ENCODE measurements at regions not wholly inside any gene's neighbourhood (a gene's known extent, or its start where the extent isn't known, plus 50 kb on each side); places are given as distances from the start of the nearest gene placed in this dataset.
"Not testable (repeated sequence)": the region's sequence is repeated elsewhere in the genome, so short reads cannot be mapped to it uniquely, and the experiment has no call there.

DNA sequence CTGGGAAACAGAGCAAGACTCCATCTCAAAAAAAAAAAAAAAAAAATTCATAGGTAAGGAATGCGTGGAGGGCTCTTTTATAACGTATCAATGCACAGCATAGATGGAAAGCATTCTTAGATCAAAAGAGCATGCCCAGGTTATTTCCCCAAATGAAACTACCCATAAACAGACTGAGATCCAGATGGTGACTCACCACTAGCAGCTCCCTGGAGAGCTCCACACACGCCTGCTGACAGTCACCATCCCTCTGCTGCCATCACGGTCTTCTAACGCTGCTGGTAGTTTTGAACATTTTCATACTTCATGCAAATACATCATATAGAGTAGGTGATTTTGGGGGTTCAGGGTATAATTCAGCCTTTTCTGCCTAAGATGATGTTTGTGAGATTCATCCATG lies 136.9 kb downstream of the ASMT start:
- Histone ChIP-seq H4K20me1 (replicated peaks in 1 of 2; ENCODE audit: control insufficient read depth in 1 of 2, insufficient read depth in 2 of 2, low read length in 2 of 2) (no peaks in the 10 kb centered on the region), H2BK5ac (ENCODE audit: low read depth, low read length) (no peak overlapping the region), H2BK15ac (ENCODE audit: low read length) (no peak overlapping the region), H3K56ac (replicated peaks; ENCODE audit: insufficient read length, low read depth, low read length) (no peak overlapping the region), H3K23me2 (ENCODE audit: low read depth, low read length) (no peaks in the 10 kb centered on the region), H4K8ac (ENCODE audit: extremely low read depth, insufficient read depth, low read length) (no peak overlapping the region), H3K27ac (ENCODE audit: low read depth, low read length) (no peak overlapping the region), H2AFZ (ENCODE audit: low read length) (no peak overlapping the region), H3K4me2 (ENCODE audit: insufficient read depth in 1 of 2, low read depth in 2 of 2, low read length in 2 of 2) (no peak overlapping the region), H3K9me3 (ENCODE audit: insufficient read depth in 2 of 2, low read depth in 1 of 2, low read length in 1 of 2) (peaks cover 3 to 5% of the 10 kb centered on the region in 2 experiments; a peak in 2 of 4 replicates), H3K79me1 (ENCODE audit: low read depth, low read length) (no peaks in the 10 kb centered on the region), H3K79me2 (ENCODE audit: control insufficient read depth in 1 of 2, insufficient read depth in 2 of 2, low read length in 2 of 2) (no peaks in the 10 kb centered on the region; a peak in 1 of 4 replicates), H3K23ac (ENCODE audit: insufficient read length) (no peak overlapping the region), H3K4me3 (ENCODE audit: extremely low read depth in 1 of 4, insufficient read depth in 2 of 4, low read depth in 3 of 4, low read length in 4 of 4) (no peak overlapping the region), H3K36me3 (ENCODE audit: control insufficient read depth in 2 of 4, insufficient read depth in 4 of 4, low read length in 3 of 4) (no peaks in the 10 kb centered on the region), H2BK120ac (replicated peaks; ENCODE audit: low read depth, low read length) (no peak overlapping the region), H3K18ac (ENCODE audit: extremely low read depth, low read length) (no peak overlapping the region), H3K9ac (replicated peaks in 1 of 4; ENCODE audit: extremely low read depth in 1 of 4, low read depth in 3 of 4, low read length in 3 of 4) (no peak overlapping the region), H3K4ac (replicated peaks; ENCODE audit: insufficient read length, low read depth, low read length) (no peak overlapping the region), H3K14ac (ENCODE audit: insufficient read length) (no peak overlapping the region), H2AK5ac (ENCODE audit: low read depth, low read length) (no peak overlapping the region), H4K5ac (ENCODE audit: insufficient read length, low read depth, low read length) (no peak overlapping the region), H2BK20ac (ENCODE audit: low read length) (no peak overlapping the region), H4K91ac (replicated peaks; ENCODE audit: insufficient read length, low read length) (no peak overlapping the region), H3K4me1 (replicated peaks in 1 of 4; ENCODE audit: control insufficient read depth in 3 of 4, insufficient read depth in 4 of 4, low read length in 3 of 4) (0 out of 7 replicates have a peak, but pooled peaks cover 0 to 2% (median 0%) of the 10 kb centered on the region in 4 experiments), H3K27me3 (replicated peaks in 1 of 4; ENCODE audit: control insufficient read depth in 3 of 4, extremely low read depth in 1 of 4, insufficient read depth in 3 of 4, low read length in 3 of 4) (no peaks in the 10 kb centered on the region), H2BK12ac (ENCODE audit: low read depth, low read length) (no peak overlapping the region)
- 98% methylated on average over 5 of the region's 5 CpGs; no CpG with 5 or more reads in 1 of the 2 experiments for WGBS, 2 experiments (ENCODE audit: extremely low coverage in 1 of 2, insufficient coverage in 1 of 2, insufficient read length in 1 of 2, insufficient replicate concordance in 2 of 2, low coverage in 1 of 2, low lambda C conversion rate in 2 of 2, missing lambda C conversion rate in 1 of 2)
- TF ChIP-seq, protein P1, sequence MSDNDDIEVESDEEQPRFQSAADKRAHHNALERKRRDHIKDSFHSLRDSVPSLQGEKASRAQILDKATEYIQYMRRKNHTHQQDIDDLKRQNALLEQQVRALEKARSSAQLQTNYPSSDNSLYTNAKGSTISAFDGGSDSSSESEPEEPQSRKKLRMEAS (IDR thresholded peaks at IDR 0.05), result no peak
- no peak for TF ChIP-seq SP1 (IDR thresholded peaks at IDR 0.05; ENCODE audit: low read depth, low read length)
- DNase-seq (ENCODE audit: low read depth in 1 of 2, low spot score in 2 of 2) (no peak), FAIRE-seq (no peak)
- POLR2A ChIA-PET (ENCODE audit: partially characterized antibody), result no interaction called here
- CTCF ChIA-PET (ENCODE audit: partially characterized antibody), result no interaction called here

DNA sequence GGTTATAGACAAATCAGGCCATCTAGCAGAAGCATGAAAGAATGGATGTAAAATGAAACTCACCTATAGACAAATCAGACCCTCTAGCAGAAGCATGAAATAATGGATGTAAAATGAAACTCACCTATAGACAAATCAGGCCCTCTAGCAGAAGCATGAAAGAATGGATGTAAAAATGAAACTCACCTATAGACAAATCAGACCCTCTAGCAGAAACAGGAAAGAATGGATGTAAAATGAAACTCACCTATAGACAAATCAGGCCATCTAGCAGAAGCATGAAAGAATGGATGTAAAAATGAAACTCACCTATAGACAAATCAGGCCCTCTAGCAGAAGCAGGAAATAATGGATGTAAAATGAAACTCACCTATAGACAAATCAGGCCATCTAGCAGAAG lies 137.9 kb downstream of the ASMT start:
- H2BK20ac ChIP-seq (ENCODE audit: low read length); CTCF ChIA-PET (ENCODE audit: partially characterized antibody); DNase-seq (ENCODE audit: low read depth in 1 of 2, low spot score in 2 of 2): not testable (repeated sequence)

More for the DNA sequence above, 137.9 kb downstream of the ASMT start:
- H3K9me3 ChIP-seq (ENCODE audit: insufficient read depth in 2 of 2, low read depth in 1 of 2, low read length in 1 of 2); H3K56ac ChIP-seq (replicated peaks; ENCODE audit: insufficient read length, low read depth, low read length); H2BK5ac ChIP-seq (ENCODE audit: low read depth, low read length); H3K23ac ChIP-seq (ENCODE audit: insufficient read length); H3K4me2 ChIP-seq (ENCODE audit: insufficient read depth in 1 of 2, low read depth in 2 of 2, low read length in 2 of 2); H4K91ac ChIP-seq (replicated peaks; ENCODE audit: insufficient read length, low read length); H2BK15ac ChIP-seq (ENCODE audit: low read length); H3K14ac ChIP-seq (ENCODE audit: insufficient read length); H3K4me1 ChIP-seq (replicated peaks in 1 of 4; ENCODE audit: control insufficient read depth in 3 of 4, insufficient read depth in 4 of 4, low read length in 3 of 4); H2AK5ac ChIP-seq (ENCODE audit: low read depth, low read length); H2BK12ac ChIP-seq (ENCODE audit: low read depth, low read length); POLR2A ChIA-PET (ENCODE audit: partially characterized antibody); H3K79me1 ChIP-seq (ENCODE audit: low read depth, low read length); H3K27me3 ChIP-seq (replicated peaks in 1 of 4; ENCODE audit: control insufficient read depth in 3 of 4, extremely low read depth in 1 of 4, insufficient read depth in 3 of 4, low read length in 3 of 4); H3K18ac ChIP-seq (ENCODE audit: extremely low read depth, low read length); H3K4ac ChIP-seq (replicated peaks; ENCODE audit: insufficient read length, low read depth, low read length); H3K23me2 ChIP-seq (ENCODE audit: low read depth, low read length); H3K27ac ChIP-seq (ENCODE audit: low read depth, low read length); H4K20me1 ChIP-seq (replicated peaks in 1 of 2; ENCODE audit: control insufficient read depth in 1 of 2, insufficient read depth in 2 of 2, low read length in 2 of 2); H3K36me3 ChIP-seq (ENCODE audit: control insufficient read depth in 2 of 4, insufficient read depth in 4 of 4, low read length in 3 of 4); H3K4me3 ChIP-seq (ENCODE audit: extremely low read depth in 1 of 4, insufficient read depth in 2 of 4, low read depth in 3 of 4, low read length in 4 of 4); H2BK120ac ChIP-seq (replicated peaks; ENCODE audit: low read depth, low read length); H3K79me2 ChIP-seq (ENCODE audit: control insufficient read depth in 1 of 2, insufficient read depth in 2 of 2, low read length in 2 of 2); H2AFZ ChIP-seq (ENCODE audit: low read length); H4K8ac ChIP-seq (ENCODE audit: extremely low read depth, insufficient read depth, low read length); H3K9ac ChIP-seq (replicated peaks in 1 of 4; ENCODE audit: extremely low read depth in 1 of 4, low read depth in 3 of 4, low read length in 3 of 4); H4K5ac ChIP-seq (ENCODE audit: insufficient read length, low read depth, low read length); FAIRE-seq: not testable (repeated sequence)

All from H1 (cell line).